GM19452 (cell line): ENCODE measurements at regions not wholly inside any gene's neighbourhood (a gene's known extent, or its start where the extent isn't known, plus 50 kb on each side); places are given as distances from the start of the nearest gene placed in this dataset.
"Not testable (repeated sequence)": the region's sequence is repeated elsewhere in the genome, so short reads cannot be mapped to it uniquely, and the experiment has no call there.

Experiments
- ATAC-seq: cut with Tn5 transposase; IDR thresholded peaks from one replicate; pipeline ENCODE4 v1.9.1; 2021; ENCODE audit not compliant: unreplicated experiment

- ATAC-seq: no peak
Observed at GRCh38 chr7:140283472-140283871, 106.7 kb upstream of the KDM7A start.

GRCh38 chr7:140281960-140282359 is 105.2 kb upstream of the KDM7A start:
- ATAC-seq: no peak

GRCh38 chr7:140281255-140281654 is 104.5 kb upstream of the KDM7A start:
- ATAC-seq: no peak

- no peak for ATAC-seq
Observed at GRCh38 chr7:140276001-140276400, 99.2 kb upstream of the KDM7A start.

GRCh38 chr7:140275069-140275965 is 98.5 kb upstream of the KDM7A start:
- ATAC-seq: no peak

- ATAC-seq: no peak
Observed at GRCh38 chr7:140273417-140273816, 96.6 kb upstream of the KDM7A start.

- not testable (repeated sequence) for ATAC-seq
Observed at GRCh38 chr7:140271643-140271968, 94.8 kb upstream of the KDM7A start.

- no peak for ATAC-seq
Observed at GRCh38 chr7:140269004-140269638, 92.3 kb upstream of the KDM7A start.

GRCh38 chr7:140267381-140268226 is 90.8 kb upstream of the KDM7A start:
- ATAC-seq: no peak

GRCh38 chr7:140263277-140263676 is 86.5 kb upstream of the KDM7A start:
- no peak for ATAC-seq

GRCh38 chr7:140262242-140262903 is 85.6 kb upstream of the KDM7A start:
- no peak for ATAC-seq

GRCh38 chr7:140261522-140261921 is 84.7 kb upstream of the KDM7A start:
- ATAC-seq: no peak

- ATAC-seq: no peak
Observed at GRCh38 chr7:140261105-140261486, 84.3 kb upstream of the KDM7A start.

- no peak for ATAC-seq
Observed at GRCh38 chr7:140260352-140261104, 83.7 kb upstream of the KDM7A start.

GRCh38 chr7:140257278-140257677 is 80.5 kb upstream of the KDM7A start:
- not testable (repeated sequence) for ATAC-seq

GRCh38 chr7:140254976-140255375 is 78.2 kb upstream of the KDM7A start:
- not testable (repeated sequence) for ATAC-seq

GRCh38 chr7:140249036-140249806 is 72.4 kb upstream of the KDM7A start:
- no peak for ATAC-seq

- no peak for ATAC-seq
Observed at GRCh38 chr7:140247559-140247958, 70.8 kb upstream of the KDM7A start.

- no peak for ATAC-seq
Observed at GRCh38 chr7:140245611-140246105, 68.9 kb upstream of the KDM7A start.
